Adrenal gland (tissue), 5 donors: ENCODE measurements at regions not wholly inside any gene's neighbourhood (a gene's known extent, or its start where the extent isn't known, plus 50 kb on each side); places are given as distances from the start of the nearest gene placed in this dataset.

Source experiments
- POLR2A ChIP-seq, 2 donors: fragments of 450-650 bp; IDR thresholded peaks; one replicate each; pipeline ENCODE4 v1.6.1; 2017; ENCODE audit warnings: antibody characterized with exemption in 2 of 2, mild to moderate bottlenecking in 2 of 2, moderate library complexity in 1 of 2
- TF ChIP-seq, protein P1 (sequence below), 6 experiments: fragments of 450-650 bp in 4 of 6; fragments of 200-600 bp in 2 of 6; sonication (generic) in 1 of 6; IDR thresholded peaks; 1 replicate in 5 of 6; 2 replicates in 1 of 6; pipeline versions ENCODE4 v1.5.1 to v1.8.0; 2016 to 2021; ENCODE audit warnings: antibody characterized with exemption in 6 of 6, mild to moderate bottlenecking in 2 of 6, moderate library complexity in 1 of 6
- donor health status: DM: no; HTN: no; CAD: no.

DNA sequence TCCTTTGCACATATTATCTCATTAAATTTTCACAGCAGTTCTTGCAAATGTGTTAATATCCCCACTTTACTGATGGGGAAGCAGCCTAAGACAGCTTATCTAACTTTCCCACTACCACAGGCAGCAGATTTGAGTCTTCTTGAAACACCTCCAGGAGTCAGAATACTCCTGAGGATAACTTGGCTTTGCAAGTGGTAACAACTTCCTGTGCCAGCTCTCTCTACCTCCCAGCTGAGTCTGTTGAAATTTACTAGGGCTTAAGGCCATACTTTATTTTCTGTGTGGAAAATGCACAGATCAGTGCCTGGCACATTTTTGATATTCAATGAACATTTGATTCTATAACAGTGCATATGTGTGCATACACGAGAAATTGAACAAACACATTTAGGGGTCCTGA, 136.1 kb upstream of the COBL start:
- TF ChIP-seq, protein P1, sequence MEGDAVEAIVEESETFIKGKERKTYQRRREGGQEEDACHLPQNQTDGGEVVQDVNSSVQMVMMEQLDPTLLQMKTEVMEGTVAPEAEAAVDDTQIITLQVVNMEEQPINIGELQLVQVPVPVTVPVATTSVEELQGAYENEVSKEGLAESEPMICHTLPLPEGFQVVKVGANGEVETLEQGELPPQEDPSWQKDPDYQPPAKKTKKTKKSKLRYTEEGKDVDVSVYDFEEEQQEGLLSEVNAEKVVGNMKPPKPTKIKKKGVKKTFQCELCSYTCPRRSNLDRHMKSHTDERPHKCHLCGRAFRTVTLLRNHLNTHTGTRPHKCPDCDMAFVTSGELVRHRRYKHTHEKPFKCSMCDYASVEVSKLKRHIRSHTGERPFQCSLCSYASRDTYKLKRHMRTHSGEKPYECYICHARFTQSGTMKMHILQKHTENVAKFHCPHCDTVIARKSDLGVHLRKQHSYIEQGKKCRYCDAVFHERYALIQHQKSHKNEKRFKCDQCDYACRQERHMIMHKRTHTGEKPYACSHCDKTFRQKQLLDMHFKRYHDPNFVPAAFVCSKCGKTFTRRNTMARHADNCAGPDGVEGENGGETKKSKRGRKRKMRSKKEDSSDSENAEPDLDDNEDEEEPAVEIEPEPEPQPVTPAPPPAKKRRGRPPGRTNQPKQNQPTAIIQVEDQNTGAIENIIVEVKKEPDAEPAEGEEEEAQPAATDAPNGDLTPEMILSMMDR (IDR thresholded peaks at IDR 0.05) = no peak
- TF ChIP-seq POLR2A (IDR thresholded peaks at IDR 0.05) = no peak
